GM12875 (cell line): ENCODE measurements at regions not wholly inside any gene's neighbourhood (a gene's known extent, or its start where the extent isn't known, plus 50 kb on each side); places are given as distances from the start of the nearest gene placed in this dataset.
"Not testable (repeated sequence)": the region's sequence is repeated elsewhere in the genome, so short reads cannot be mapped to it uniquely, and the experiment has no call there.

ENCODE experiments used
- H3K4me3 ChIP-seq: one replicate; pipeline ENCODE4 v1.5.1; 2011; ENCODE audit warnings: low read depth, low read length, control low read depth
- CTCF ChIP-seq: IDR thresholded peaks from 2 replicates; pipeline ENCODE4 v1.5.1; 2011; ENCODE audit warnings: low read depth, mild to moderate bottlenecking, control low read depth, inconsistent platforms, low read length, moderate library complexity, borderline replicate concordance; ENCODE audit not compliant: insufficient read depth

- no peak overlapping the region for H3K4me3 ChIP-seq
- no peak for TF ChIP-seq CTCF
Measured at GRCh38 chr10:23974746-23975272, 234.1 kb upstream of the KIAA1217 start.

GRCh38 chr10:23975431-23975830 lies 233.5 kb upstream of the KIAA1217 start:
- H3K4me3 ChIP-seq: no peak overlapping the region
- TF ChIP-seq CTCF: no peak

- no peak for TF ChIP-seq CTCF
- H3K4me3 ChIP-seq: no peak overlapping the region
Measured at GRCh38 chr10:23976275-23976674, 232.7 kb upstream of the KIAA1217 start.

GRCh38 chr10:23978317-23978716 lies 230.6 kb upstream of the KIAA1217 start:
- H3K4me3 ChIP-seq: no peak overlapping the region
- no peak for TF ChIP-seq CTCF

GRCh38 chr10:23980094-23980493 lies 228.8 kb upstream of the KIAA1217 start:
- TF ChIP-seq CTCF: no peak
- no peak overlapping the region for H3K4me3 ChIP-seq

GRCh38 chr10:23981520-23982309 lies 227.2 kb upstream of the KIAA1217 start:
- no peak overlapping the region for H3K4me3 ChIP-seq
- TF ChIP-seq CTCF: no peak

- H3K4me3 ChIP-seq: not testable (repeated sequence)
Measured at GRCh38 chr10:23984405-23984804, 224.5 kb upstream of the KIAA1217 start.
